Smooth muscle cell (in vitro differentiated cells): ENCODE measurements at regions not wholly inside any gene's neighbourhood (a gene's known extent, or its start where the extent isn't known, plus 50 kb on each side); places are given as distances from the start of the nearest gene placed in this dataset.

Experiments used
- DNase-seq: peaks from one replicate; lab custom pipeline; 2025; ENCODE audit not compliant: unreplicated experiment; lab: John Stamatoyannopoulos, UW
- H2AFZ ChIP-seq: fragments of 200-600 bp; sonication (generic); 2 replicates; pipeline ENCODE4 v1.6.0; 2016; ENCODE audit warnings: antibody characterized with exemption, low read depth, mild to moderate bottlenecking
- H3F3A ChIP-seq: fragments of 200-600 bp; sonication (generic); 2 replicates; pipeline ENCODE4 v1.6.0; 2017; ENCODE audit warnings: antibody characterized with exemption, low read depth
- H3K27ac ChIP-seq: fragments of 200-600 bp; sonication (generic); 2 replicates; pipeline ENCODE4 v1.5.1; 2016; ENCODE audit warnings: low read depth, mild to moderate bottlenecking
- H3K27me3 ChIP-seq: fragments of 200-600 bp; sonication (generic); 2 replicates; pipeline ENCODE4 v1.6.1; 2016; ENCODE audit warnings: low read depth, mild to moderate bottlenecking
- H3K36me3 ChIP-seq: fragments of 200-600 bp; sonication (generic); 2 replicates; pipeline ENCODE4 v1.5.1; 2016; ENCODE audit warnings: low read depth
- H3K4me1 ChIP-seq: fragments of 200-600 bp; sonication (generic); 2 replicates; pipeline ENCODE4 v1.5.1; 2016; ENCODE audit warnings: low read depth
- H3K4me2 ChIP-seq: fragments of 200-600 bp; sonication (generic); 2 replicates; pipeline ENCODE4 v1.6.0; 2016; ENCODE audit warnings: mild to moderate bottlenecking
- H3K4me3 ChIP-seq: fragments of 200-600 bp; sonication (generic); 2 replicates; pipeline ENCODE4 v1.5.1; 2016; ENCODE audit warnings: mild to moderate bottlenecking
- H3K79me2 ChIP-seq: fragments of 200-600 bp; sonication (generic); 2 replicates; pipeline ENCODE4 v1.6.0; 2016; ENCODE audit warnings: low read depth, mild to moderate bottlenecking
- H3K9ac ChIP-seq: fragments of 200-600 bp; sonication (generic); 2 replicates; pipeline ENCODE4 v1.6.0; 2016; ENCODE audit warnings: low read depth
- H3K9me3 ChIP-seq: fragments of 200-600 bp; sonication (generic); replicated peaks from 2 replicates; pipeline ENCODE4 v1.5.1; 2016; ENCODE audit warnings: low read depth
- H4K20me1 ChIP-seq: fragments of 200-600 bp; sonication (generic); 2 replicates; pipeline ENCODE4 v1.6.0; 2016; ENCODE audit warnings: low read depth
- CTCF ChIP-seq: fragments of 200-600 bp; sonication (generic); IDR thresholded peaks from 2 replicates; pipeline ENCODE4 v1.5.1; 2017; ENCODE audit warnings: borderline replicate concordance, mild to moderate bottlenecking, antibody characterized with exemption; ENCODE audit not compliant: insufficient read depth, poor library complexity, severe bottlenecking
- WGBS: methylation state at CpG from one replicate; pipeline ENCODE4 v1.1.7; 2016; ENCODE audit warnings: low lambda C conversion rate; 5-methylcytosine and 5-hydroxymethylcytosine counted together

- no peak overlapping the region for H2AFZ ChIP-seq
These were observed 98.7 kb upstream of the KL start for GRCh38 chr13:32917504-32917903.

GRCh38 chr13:32923725-32924124 lies 92.5 kb upstream of the KL start:
- no peak for TF ChIP-seq CTCF
- H2AFZ ChIP-seq: no peak overlapping the region
- no peaks in the 10 kb centered on the region for H3K4me1 ChIP-seq
- H3K79me2 ChIP-seq: no peaks in the 10 kb centered on the region
- no peaks in the 10 kb centered on the region for H3K9me3 ChIP-seq
- no peak overlapping the region for H3K4me3 ChIP-seq
- no peak overlapping the region for H3K4me2 ChIP-seq
- no peak overlapping the region for H3K27ac ChIP-seq
- no peaks in the 10 kb centered on the region for H3F3A ChIP-seq
- no peaks in the 10 kb centered on the region for H4K20me1 ChIP-seq
- DNase-seq: no peak
- no peak overlapping the region for H3K9ac ChIP-seq
- WGBS: 78% methylated on average over 1 of the region's 1 CpG
- H3K36me3 ChIP-seq: no peaks in the 10 kb centered on the region
- no peaks in the 10 kb centered on the region for H3K27me3 ChIP-seq

More at GRCh38 chr13:32917504-32917903, 98.7 kb upstream of the KL start:
- no peak overlapping the region for H3K4me3 ChIP-seq
- TF ChIP-seq CTCF: no peak
- no peaks in the 10 kb centered on the region for H3F3A ChIP-seq
- H3K9ac ChIP-seq: no peak overlapping the region
- WGBS: 67% methylated on average over 2 of the region's 2 CpGs
- no peaks in the 10 kb centered on the region for H3K4me1 ChIP-seq
- H3K36me3 ChIP-seq: no peaks in the 10 kb centered on the region
- no peaks in the 10 kb centered on the region for H3K9me3 ChIP-seq
- no peaks in the 10 kb centered on the region for H3K27me3 ChIP-seq
- no peak overlapping the region for H3K27ac ChIP-seq
- no peak overlapping the region for H3K4me2 ChIP-seq
- no peaks in the 10 kb centered on the region for H3K79me2 ChIP-seq
- no peak for DNase-seq
- no peaks in the 10 kb centered on the region for H4K20me1 ChIP-seq

- no peak overlapping the region for H3K27ac ChIP-seq
- no peaks in the 10 kb centered on the region for H3K27me3 ChIP-seq
- no peaks in the 10 kb centered on the region for H3K9me3 ChIP-seq
- H3K9ac ChIP-seq: no peak overlapping the region
- no peaks in the 10 kb centered on the region for H3K4me1 ChIP-seq
- WGBS: 29% methylated on average over 3 of the region's 3 CpGs
- H4K20me1 ChIP-seq: no peaks in the 10 kb centered on the region
- H3K4me3 ChIP-seq: no peak overlapping the region
- TF ChIP-seq CTCF: no peak
- no peak overlapping the region for H3K4me2 ChIP-seq
- no peak for DNase-seq
- no peaks in the 10 kb centered on the region for H3K79me2 ChIP-seq
- no peaks in the 10 kb centered on the region for H3K36me3 ChIP-seq
- H3F3A ChIP-seq: no peaks in the 10 kb centered on the region
- no peak overlapping the region for H2AFZ ChIP-seq
These were observed 91.3 kb upstream of the KL start for GRCh38 chr13:32924886-32925285.

GRCh38 chr13:32925506-32925905 lies 90.7 kb upstream of the KL start:
- H3K79me2 ChIP-seq: no peaks in the 10 kb centered on the region
- no peaks in the 10 kb centered on the region for H3K4me1 ChIP-seq
- no peak for TF ChIP-seq CTCF
- no peak overlapping the region for H3K4me2 ChIP-seq
- H3K9ac ChIP-seq: no peak overlapping the region
- no peak overlapping the region for H3K4me3 ChIP-seq
- H3K36me3 ChIP-seq: no peaks in the 10 kb centered on the region
- DNase-seq: no peak
- H3K27ac ChIP-seq: no peak overlapping the region
- no peaks in the 10 kb centered on the region for H3K27me3 ChIP-seq
- H3K9me3 ChIP-seq: no peaks in the 10 kb centered on the region
- no peak overlapping the region for H2AFZ ChIP-seq
- WGBS: 94% methylated on average over 1 of the region's 1 CpG
- H4K20me1 ChIP-seq: no peaks in the 10 kb centered on the region
- H3F3A ChIP-seq: no peaks in the 10 kb centered on the region
